Endothelial cell of umbilical vein (primary cell): ENCODE measurements at regions not wholly inside any gene's neighbourhood (a gene's known extent, or its start where the extent isn't known, plus 50 kb on each side); places are given as distances from the start of the nearest gene placed in this dataset.

Source experiments
- BruUV-seq: library from RNA; stranded (reverse); fragments of 400-500 nt; replicated peaks from 2 replicates; lab custom pipeline; 2021; lab: Mats Ljungman, UMichigan
- CTCF ChIA-PET: fragments of 300-600, 350-600 bp; sonication (Branson Sonifier 250); formaldehyde crosslinking; loops from one replicate; lab custom pipeline; 2021; ENCODE audit warnings: antibody characterized with exemption, inconsistent platforms; lab: Charles Lee
- POLR2A ChIA-PET: fragments of 300-600, 350-600 bp; sonication (Branson Sonifier 250); formaldehyde crosslinking; loops from one replicate; lab custom pipeline; 2021; ENCODE audit warnings: antibody characterized with exemption, inconsistent platforms; lab: Charles Lee
- DNase-seq: peaks from one replicate; pipeline ENCODE4 v3.0.0-alpha.2; 2011; ENCODE audit warnings: low read depth, low spot score
- FAIRE-seq: peaks from 2 replicates; lab custom pipeline; 2011; peaks lifted over from hg19 to GRCh38; lab: Jason Lieb, UNC
- H2AFZ ChIP-seq: 2 replicates; pipeline ENCODE4 v1.6.0; 2012; ENCODE audit warnings: low read depth, low read length, control low read depth, inconsistent platforms
- H3K27ac ChIP-seq: 2 replicates; pipeline ENCODE4 v1.5.1; 2011; ENCODE audit warnings: low read depth, mild to moderate bottlenecking, control low read depth, low read length, moderate library complexity; ENCODE audit not compliant: insufficient read depth
- H3K27me3 ChIP-seq, 2 experiments: 2 replicates each; pipeline versions ENCODE4 v1.6.0 to v1.6.1; 2011; ENCODE audit warnings: low read length in 2 of 2, mixed read lengths in 1 of 2; ENCODE audit not compliant: control insufficient read depth in 2 of 2, insufficient read depth in 2 of 2
- H3K36me3 ChIP-seq, 2 experiments: 2 replicates in 1 of 2; 3 replicates in 1 of 2; pipeline ENCODE4 v1.5.1; 2011; ENCODE audit warnings: low read length in 2 of 2, mild to moderate bottlenecking in 1 of 2, moderate library complexity in 1 of 2; ENCODE audit not compliant: control insufficient read depth in 2 of 2, insufficient read depth in 2 of 2; ENCODE audit errors: extremely low read depth in 1 of 2
- H3K4me1 ChIP-seq: 3 replicates; pipeline ENCODE4 v1.5.1; 2011; ENCODE audit warnings: mild to moderate bottlenecking, low read length; ENCODE audit not compliant: control insufficient read depth, insufficient read depth; ENCODE audit errors: extremely low read depth
- H3K4me2 ChIP-seq: 2 replicates; pipeline ENCODE4 v1.6.1; 2011; ENCODE audit warnings: low read length, control low read depth, mixed read lengths; ENCODE audit not compliant: insufficient read depth
- H3K4me3 ChIP-seq, 3 experiments: fragments of 200-600 bp in 1 of 3; sonication (generic), shearing (Covaris generic) in 1 of 3; replicated peaks in 1 of 3; 2 replicates each; pipeline ENCODE4 v1.5.1; 2011 to 2016; ENCODE audit warnings: control low read depth in 3 of 3, low read length in 3 of 3, mild to moderate bottlenecking in 2 of 3, inconsistent platforms in 1 of 3, low read depth in 1 of 3, moderate library complexity in 1 of 3; ENCODE audit not compliant: insufficient read depth in 1 of 3
- H3K79me2 ChIP-seq: 2 replicates; pipeline ENCODE4 v1.6.0; 2012; ENCODE audit warnings: low read length, inconsistent platforms; ENCODE audit not compliant: control insufficient read depth, insufficient read depth
- H3K9ac ChIP-seq: replicated peaks from 2 replicates; pipeline ENCODE3; 2011; ENCODE audit warnings: low read length, control low read depth; ENCODE audit not compliant: insufficient read depth; ENCODE audit errors: extremely low read depth
- H3K9me1 ChIP-seq: replicated peaks from 3 replicates; pipeline ENCODE4 v1.6.0; 2011; ENCODE audit warnings: mild to moderate bottlenecking, low read length; ENCODE audit not compliant: control insufficient read depth, insufficient read depth; ENCODE audit errors: extremely low read depth
- H3K9me3 ChIP-seq: replicated peaks from 2 replicates; pipeline ENCODE4 v1.5.1; 2012; ENCODE audit warnings: low read length, inconsistent platforms; ENCODE audit not compliant: control insufficient read depth, insufficient read depth
- H4K20me1 ChIP-seq: replicated peaks from 2 replicates; pipeline ENCODE3; 2011; ENCODE audit warnings: mild to moderate bottlenecking, low read length; ENCODE audit not compliant: control insufficient read depth, insufficient read depth; ENCODE audit errors: extremely low read depth
- EZH2 ChIP-seq: IDR thresholded peaks from 2 replicates; pipeline ENCODE4 v1.6.1; 2012; ENCODE audit warnings: borderline replicate concordance, low read depth, mild to moderate bottlenecking, moderate library complexity, low read length, inconsistent platforms; ENCODE audit not compliant: severe bottlenecking
- FOS ChIP-seq: IDR thresholded peaks from 2 replicates; pipeline ENCODE4 v1.6.1; 2011; ENCODE audit warnings: mild to moderate bottlenecking, low read length, moderate library complexity, borderline replicate concordance; ENCODE audit not compliant: insufficient read depth
- JUN ChIP-seq: IDR thresholded peaks from 2 replicates; pipeline ENCODE4 v1.6.1; 2011; ENCODE audit warnings: borderline replicate concordance, low read depth; ENCODE audit not compliant: insufficient read length, insufficient read depth
- MAX ChIP-seq: IDR thresholded peaks from 2 replicates; pipeline ENCODE4 v1.6.1; 2011; ENCODE audit not compliant: insufficient read depth, insufficient read length
- POLR2A ChIP-seq: IDR thresholded peaks from 2 replicates; pipeline ENCODE4 v1.6.1; 2012; ENCODE audit warnings: low read depth, mild to moderate bottlenecking, control low read depth, low read length
- dilution Hi-C: fragments of 300-500 bp; cut with MboI; formaldehyde crosslinking; loops from one replicate; pipeline ENCODE4 v1.15.0; 2019; ENCODE audit warnings: low sequenced_read_pairs; ENCODE audit not compliant: extremely low pct_ligation_motif_present
- intact Hi-C: fragments of 100-400 bp; cut with micrococcal nuclease; formaldehyde crosslinking; loops from one replicate; pipeline ENCODE4 v1.10.0; 2022
- TF ChIP-seq, protein P1 (sequence below), 2 donors: IDR thresholded peaks; 1 replicate in 1 of 2; 2 replicates in 1 of 2; pipeline ENCODE4 v1.5.1; 2011; ENCODE audit warnings: low read length in 2 of 2, mild to moderate bottlenecking in 2 of 2, moderate library complexity in 2 of 2, control low read depth in 1 of 2, inconsistent platforms in 1 of 2, low read depth in 1 of 2; ENCODE audit not compliant: insufficient read depth in 1 of 2; ENCODE audit errors: extremely low read depth in 1 of 2

DNA sequence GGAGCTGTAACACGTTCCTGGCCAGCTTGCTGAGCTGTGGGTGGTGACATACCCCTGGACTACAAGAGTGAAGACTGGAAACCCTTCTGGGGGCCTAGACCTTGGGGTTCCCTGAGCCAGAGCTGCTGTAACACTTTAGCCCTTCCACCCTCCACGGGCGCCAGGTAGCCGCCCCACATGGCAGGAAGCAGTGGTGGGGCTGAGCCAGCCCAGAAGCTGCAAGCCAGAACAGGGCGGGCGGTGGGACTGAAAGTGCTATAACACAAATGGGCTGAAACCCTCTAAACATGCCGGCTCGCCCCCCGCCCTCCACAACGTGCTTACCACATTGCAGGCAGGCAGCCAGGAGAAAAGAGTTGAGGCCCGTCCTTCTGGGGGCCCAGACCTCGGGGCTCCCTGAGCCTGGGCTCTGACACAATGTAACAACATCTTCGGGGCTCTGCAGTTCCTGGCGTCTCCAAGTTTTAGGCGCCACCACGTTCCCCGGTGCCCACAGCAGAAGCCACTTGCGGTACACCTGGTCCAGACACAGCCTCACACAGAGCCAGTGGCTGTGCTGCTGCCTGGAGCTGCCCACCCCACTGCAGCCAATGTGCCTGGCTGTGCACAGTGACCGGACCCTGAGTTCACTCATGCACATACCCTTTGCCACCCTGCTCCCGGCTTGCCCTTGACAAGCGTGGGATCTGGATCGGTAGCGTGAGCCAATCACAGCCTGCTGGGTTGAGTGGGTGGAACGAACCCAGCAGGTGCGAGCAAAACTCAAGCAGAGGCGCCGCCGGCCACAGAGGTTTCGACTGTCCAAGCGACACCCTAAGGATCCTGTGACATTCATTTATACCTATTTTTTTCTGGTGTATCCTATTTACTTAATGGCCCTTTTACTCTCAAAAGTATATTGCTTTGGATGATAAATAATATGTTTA lies 127.4 kb upstream of the FHL2 start:
- FAIRE-seq, result no peak
- Histone ChIP-seq H3K27ac (no peak overlapping the region), H3K4me1 (no peaks in the 10 kb centered on the region), H2AFZ (no peak overlapping the region), H3K36me3 (no peaks in the 10 kb centered on the region), H3K27me3 (peaks cover 0 to 14% of the 10 kb centered on the region in 2 experiments), H4K20me1 (no peaks in the 10 kb centered on the region), H3K79me2 (no peaks in the 10 kb centered on the region), H3K4me3 (no peak overlapping the region), H3K9me3 (no peaks in the 10 kb centered on the region), H3K9ac (no peak overlapping the region), H3K4me2 (no peak overlapping the region), H3K9me1 (no peaks in the 10 kb centered on the region)
- dilution Hi-C loops, result no loop called here
- no TSS peak for BruUV-seq
- CTCF ChIA-PET, result interaction anchor here (0.9 to 3.0 kb wide), 3 partner anchors 20 to 181 kb away, joined by 3 to 8 read pairs (median 3); no protein-coding TSS in a partner anchor
- intact Hi-C loops, result no loop called here
- TF ChIP-seq, protein P1, sequence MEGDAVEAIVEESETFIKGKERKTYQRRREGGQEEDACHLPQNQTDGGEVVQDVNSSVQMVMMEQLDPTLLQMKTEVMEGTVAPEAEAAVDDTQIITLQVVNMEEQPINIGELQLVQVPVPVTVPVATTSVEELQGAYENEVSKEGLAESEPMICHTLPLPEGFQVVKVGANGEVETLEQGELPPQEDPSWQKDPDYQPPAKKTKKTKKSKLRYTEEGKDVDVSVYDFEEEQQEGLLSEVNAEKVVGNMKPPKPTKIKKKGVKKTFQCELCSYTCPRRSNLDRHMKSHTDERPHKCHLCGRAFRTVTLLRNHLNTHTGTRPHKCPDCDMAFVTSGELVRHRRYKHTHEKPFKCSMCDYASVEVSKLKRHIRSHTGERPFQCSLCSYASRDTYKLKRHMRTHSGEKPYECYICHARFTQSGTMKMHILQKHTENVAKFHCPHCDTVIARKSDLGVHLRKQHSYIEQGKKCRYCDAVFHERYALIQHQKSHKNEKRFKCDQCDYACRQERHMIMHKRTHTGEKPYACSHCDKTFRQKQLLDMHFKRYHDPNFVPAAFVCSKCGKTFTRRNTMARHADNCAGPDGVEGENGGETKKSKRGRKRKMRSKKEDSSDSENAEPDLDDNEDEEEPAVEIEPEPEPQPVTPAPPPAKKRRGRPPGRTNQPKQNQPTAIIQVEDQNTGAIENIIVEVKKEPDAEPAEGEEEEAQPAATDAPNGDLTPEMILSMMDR (IDR thresholded peaks at IDR 0.05; ENCODE audit: extremely low read depth in 1 of 2, insufficient read depth in 1 of 2, low read depth in 1 of 2, low read length in 2 of 2), result no peak
- TF ChIP-seq POLR2A, result no peak
- TF ChIP-seq EZH2, result no peak
- TF ChIP-seq FOS, result no peak
- TF ChIP-seq JUN, result no peak
- TF ChIP-seq MAX, result no peak
- no peak for DNase-seq
- POLR2A ChIA-PET, result no interaction called here
